GM23248 (cell line): ENCODE measurements at regions not wholly inside any gene's neighbourhood (a gene's known extent, or its start where the extent isn't known, plus 50 kb on each side); places are given as distances from the start of the nearest gene placed in this dataset.
"Not testable (repeated sequence)": the region's sequence is repeated elsewhere in the genome, so short reads cannot be mapped to it uniquely, and the experiment has no call there.

Experiments
- DNase-seq: peaks from one replicate; pipeline ENCODE4 v3.0.0-alpha.2; 2015
- H2AFZ ChIP-seq: fragments of 200-600 bp; sonication (generic); 2 replicates; pipeline ENCODE4 v1.6.1; 2016; ENCODE audit warnings: antibody characterized with exemption
- H3F3A ChIP-seq: fragments of 200-600 bp; sonication (generic); 2 replicates; pipeline ENCODE4 v1.6.1; 2016; ENCODE audit warnings: mild to moderate bottlenecking, antibody characterized with exemption, mixed run types; ENCODE audit not compliant: insufficient read depth
- H3K27ac ChIP-seq: fragments of 200-600 bp; sonication (generic); 2 replicates; pipeline ENCODE4 v1.5.1; 2016; ENCODE audit warnings: mild to moderate bottlenecking
- H3K27me3 ChIP-seq: fragments of 200-600 bp; sonication (generic); replicated peaks from 2 replicates; pipeline ENCODE4 v1.6.1; 2016; ENCODE audit warnings: mild to moderate bottlenecking; ENCODE audit not compliant: insufficient read depth
- H3K36me3 ChIP-seq: fragments of 200-600 bp; sonication (generic); 2 replicates; pipeline ENCODE4 v1.6.1; 2016; ENCODE audit warnings: low read depth, mild to moderate bottlenecking
- H3K4me1 ChIP-seq: fragments of 200-600 bp; sonication (generic); 2 replicates; pipeline ENCODE4 v1.6.1; 2016; ENCODE audit warnings: mild to moderate bottlenecking; ENCODE audit not compliant: insufficient read depth
- H3K4me2 ChIP-seq: fragments of 200-600 bp; sonication (generic); one replicate; pipeline ENCODE4 v1.6.1; 2016; ENCODE audit warnings: mild to moderate bottlenecking; ENCODE audit not compliant: unreplicated experiment
- H3K4me3 ChIP-seq: fragments of 200-600 bp; sonication (generic); 2 replicates; pipeline ENCODE4 v1.5.1; 2016; ENCODE audit warnings: mild to moderate bottlenecking
- H3K79me2 ChIP-seq: fragments of 200-600 bp; sonication (generic); 2 replicates; pipeline ENCODE4 v1.6.1; 2016; ENCODE audit warnings: mild to moderate bottlenecking; ENCODE audit not compliant: insufficient read depth
- H3K9ac ChIP-seq: fragments of 200-600 bp; sonication (generic); 2 replicates; pipeline ENCODE4 v1.6.1; 2016; ENCODE audit warnings: mild to moderate bottlenecking
- H3K9me2 ChIP-seq: fragments of 200-600 bp; sonication (generic); 2 replicates; pipeline ENCODE4 v1.6.1; 2016; ENCODE audit warnings: mixed run types, mild to moderate bottlenecking, moderate library complexity; ENCODE audit not compliant: insufficient read depth
- H3K9me3 ChIP-seq: fragments of 200-600 bp; sonication (generic); one replicate; pipeline ENCODE4 v1.6.1; 2017; ENCODE audit warnings: low read depth
- H4K20me1 ChIP-seq: fragments of 200-600 bp; sonication (generic); 2 replicates; pipeline ENCODE4 v1.6.0; 2016; ENCODE audit not compliant: insufficient read depth
- EZH2 ChIP-seq: fragments of 200-600 bp; sonication (generic); IDR thresholded peaks from 2 replicates; pipeline ENCODE4 v1.6.1; 2018; ENCODE audit warnings: antibody characterized with exemption, mild to moderate bottlenecking; ENCODE audit not compliant: insufficient read depth, poor library complexity, severe bottlenecking
- EZH2phosphoT487 ChIP-seq: fragments of 200-600 bp; sonication (generic); IDR thresholded peaks from 2 replicates; pipeline ENCODE4 v1.6.1; 2018; ENCODE audit warnings: antibody characterized with exemption, moderate library complexity, mild to moderate bottlenecking, low read depth; ENCODE audit not compliant: insufficient read depth
- whole genome bisulfite sequencing, 2 experiments: methylation state at CpG; one replicate each; pipeline ENCODE4 v1.1.6; 2015 to 2017; ENCODE audit warnings: low lambda C conversion rate in 2 of 2, low coverage in 1 of 2; ENCODE audit errors: missing lambda C conversion rate in 2 of 2; 5-methylcytosine and 5-hydroxymethylcytosine counted together
- in situ Hi-C: fragments of 300-500 bp; cut with MboI; formaldehyde crosslinking; loops from 2 replicates; pipeline ENCODE4 v1.15.0; 2020

DNA sequence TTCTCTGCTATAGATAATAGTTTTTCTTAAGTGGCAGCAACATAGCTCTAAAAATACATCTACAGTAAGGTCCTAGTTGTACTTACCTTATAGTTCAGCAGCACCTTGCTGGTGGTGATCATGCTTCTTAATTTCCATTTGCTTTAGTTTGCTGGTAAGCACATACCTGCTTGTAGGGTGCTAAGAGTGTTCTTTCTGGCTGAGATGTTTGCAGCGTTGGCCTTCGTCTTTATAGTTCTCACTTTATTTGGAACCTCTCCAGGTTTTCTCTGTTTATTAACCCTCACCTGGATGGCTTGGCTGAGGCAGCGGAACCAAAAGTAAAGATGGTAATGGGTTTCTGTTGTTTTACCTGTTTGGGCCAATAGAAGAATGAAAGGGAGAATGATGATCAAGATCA, 123.6 kb upstream of the EFEMP1 start:
- H3K9me3 ChIP-seq: no peaks in the 10 kb centered on the region
- H3F3A ChIP-seq: no peaks in the 10 kb centered on the region
- no peak overlapping the region for H3K9ac ChIP-seq
- no peaks in the 10 kb centered on the region for H3K79me2 ChIP-seq
- no peaks in the 10 kb centered on the region for H3K36me3 ChIP-seq
- no peaks in the 10 kb centered on the region for H4K20me1 ChIP-seq
- no peak overlapping the region for H3K27ac ChIP-seq
- TF ChIP-seq EZH2phosphoT487 (no peak), EZH2 (no peak)
- DNase-seq: no peak
- H3K4me1 ChIP-seq: no peaks in the 10 kb centered on the region
- peaks cover 14% of the 10 kb centered on the region; the same call in 1 of the 2 replicates for H3K27me3 ChIP-seq
- in situ Hi-C loops: no loop called here
- 27 to 34% methylated on average over 3 of the region's 3 CpGs for WGBS, 2 experiments
- no peaks in the 10 kb centered on the region for H3K9me2 ChIP-seq
- H3K4me2 ChIP-seq: no peak overlapping the region
- H2AFZ ChIP-seq: no peak overlapping the region
- no peak overlapping the region for H3K4me3 ChIP-seq

DNA sequence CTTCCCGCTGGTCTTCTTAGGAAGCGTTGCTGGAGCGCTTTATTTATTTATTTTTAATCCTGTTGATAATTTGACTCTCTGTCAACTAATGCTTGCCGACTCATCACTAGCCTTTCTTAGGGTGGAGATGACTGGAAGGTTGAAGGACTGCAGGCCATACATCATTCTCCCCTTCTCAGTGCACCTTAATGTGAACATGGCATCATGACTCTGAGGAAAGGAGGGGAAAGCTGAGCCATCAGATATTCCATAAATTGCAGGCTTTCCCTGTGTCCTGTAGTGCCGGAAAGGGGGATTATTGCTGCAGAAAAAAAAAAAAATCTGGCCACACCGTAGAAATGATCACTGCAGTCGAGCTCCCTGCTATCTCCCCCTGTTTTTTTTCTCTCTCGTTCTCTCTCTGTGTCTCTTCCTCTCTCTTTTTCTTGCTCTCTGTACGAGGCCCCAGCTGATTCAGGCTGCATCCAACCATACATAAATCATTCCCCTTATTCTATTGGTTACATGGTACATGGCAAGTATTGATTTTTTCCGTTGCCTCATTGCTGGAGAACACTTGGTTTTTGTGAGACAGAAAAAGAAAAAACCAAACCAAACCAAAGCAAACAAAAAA, 125.8 kb upstream of the EFEMP1 start:
- no peaks in the 10 kb centered on the region for H3K9me3 ChIP-seq
- H3K9me2 ChIP-seq: no peaks in the 10 kb centered on the region
- H3K4me1 ChIP-seq: no peaks in the 10 kb centered on the region
- no peak overlapping the region for H3K27ac ChIP-seq
- no peak for DNase-seq
- H3F3A ChIP-seq: no peaks in the 10 kb centered on the region
- H3K27me3 ChIP-seq: peaks cover 14% of the 10 kb centered on the region; the same call in 1 of the 2 replicates
- no peak overlapping the region for H3K4me3 ChIP-seq
- 41 to 44% methylated on average over 10 of the region's 10 CpGs for WGBS, 2 experiments
- no peak overlapping the region for H3K4me2 ChIP-seq
- in situ Hi-C loops: no loop called here
- no peaks in the 10 kb centered on the region for H3K79me2 ChIP-seq
- no peak overlapping the region for H3K9ac ChIP-seq
- H2AFZ ChIP-seq: no peak overlapping the region
- H4K20me1 ChIP-seq: no peaks in the 10 kb centered on the region
- TF ChIP-seq EZH2phosphoT487 (no peak), EZH2 (no peak)
- no peaks in the 10 kb centered on the region for H3K36me3 ChIP-seq

DNA sequence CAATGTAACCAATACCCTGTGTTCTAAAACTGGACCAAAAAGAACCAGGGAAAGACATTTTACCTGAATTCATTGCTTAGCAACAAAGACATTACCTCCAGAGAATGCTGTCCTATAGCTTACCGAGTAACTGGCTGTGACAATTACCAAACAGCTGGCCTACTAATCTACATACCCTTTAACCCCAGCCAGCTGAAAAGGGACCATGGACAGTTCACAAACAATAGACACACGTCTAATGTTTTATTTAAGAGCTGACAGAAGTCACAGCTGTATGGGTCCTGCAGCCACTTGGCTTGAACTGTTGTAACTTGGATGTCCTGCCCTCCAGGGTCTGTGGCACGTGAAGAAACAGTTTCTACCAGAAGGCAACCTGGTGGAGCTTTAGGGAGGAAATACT, 130.1 kb upstream of the EFEMP1 start:
- Histone ChIP-seq H3F3A (no peaks in the 10 kb centered on the region), H4K20me1 (no peaks in the 10 kb centered on the region), H3K4me3 (no peak overlapping the region), H3K9ac (no peak overlapping the region), H3K9me2 (no peaks in the 10 kb centered on the region), H3K27me3 (peaks cover 10% of the 10 kb centered on the region; the same call in 1 of the 2 replicates), H3K4me2 (no peak overlapping the region), H3K79me2 (no peaks in the 10 kb centered on the region), H3K27ac (no peak overlapping the region), H3K36me3 (no peaks in the 10 kb centered on the region), H3K4me1 (no peaks in the 10 kb centered on the region), H3K9me3 (no peaks in the 10 kb centered on the region), H2AFZ (no peak overlapping the region)
- TF ChIP-seq EZH2phosphoT487 (no peak), EZH2 (no peak)
- WGBS, 2 experiments: 20 to 22% methylated on average over 3 of the region's 3 CpGs
- no peak for DNase-seq
- in situ Hi-C loops: no loop called here

DNA sequence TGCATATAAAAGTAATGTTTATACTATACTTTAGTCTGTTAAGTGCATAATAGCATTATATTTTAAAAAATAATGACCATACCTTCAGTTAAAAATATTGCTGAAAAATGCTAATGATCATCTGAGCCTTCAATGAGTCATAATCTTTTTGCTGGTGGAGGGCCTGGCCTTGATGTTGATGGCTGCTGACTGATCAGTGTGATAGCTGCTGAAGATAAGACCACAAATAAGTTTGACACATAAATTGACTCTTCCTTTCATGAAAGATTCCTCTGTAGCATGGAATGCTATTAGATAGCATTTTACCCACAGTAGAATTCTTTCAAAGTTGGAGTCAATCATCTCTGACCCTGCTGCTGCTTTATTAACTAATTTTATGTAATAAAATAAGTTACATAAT, 128.4 kb upstream of the CCDC85A start:
- Histone ChIP-seq H2AFZ (no peak overlapping the region), H3K9me2 (no peaks in the 10 kb centered on the region), H3K9me3 (no peaks in the 10 kb centered on the region), H3K9ac (no peak overlapping the region), H3F3A (no peaks in the 10 kb centered on the region), H3K4me2 (no peak overlapping the region), H3K36me3 (no peaks in the 10 kb centered on the region), H3K4me1 (no peaks in the 10 kb centered on the region), H4K20me1 (no peaks in the 10 kb centered on the region), H3K27me3 (no peaks in the 10 kb centered on the region), H3K27ac (no peak overlapping the region), H3K4me3 (no peak overlapping the region), H3K79me2 (no peaks in the 10 kb centered on the region)
- in situ Hi-C loops: no loop called here
- TF ChIP-seq EZH2phosphoT487 (no peak), EZH2 (no peak)
- DNase-seq: no peak

DNA sequence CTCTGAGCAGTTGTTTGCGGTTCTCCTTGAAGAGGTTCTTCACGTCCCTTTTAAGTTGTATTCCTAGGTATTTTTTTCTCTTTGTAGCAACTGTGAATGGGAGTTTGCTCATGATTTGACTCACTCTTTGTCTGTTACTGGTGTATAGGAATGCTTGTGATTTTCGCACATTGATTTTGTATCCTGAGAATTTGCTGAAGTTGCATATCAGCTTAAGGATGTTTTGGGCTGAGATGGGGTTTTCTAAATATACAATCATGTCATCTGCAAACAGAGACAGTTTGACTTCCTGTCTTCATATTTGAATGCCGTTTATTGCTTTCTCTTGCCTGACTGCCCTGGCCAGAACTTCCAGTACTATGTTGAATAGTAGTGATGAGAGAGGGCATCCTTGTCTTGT, 122.5 kb upstream of the CCDC85A start:
- H4K20me1 ChIP-seq, H3K9me3 ChIP-seq, H3K27me3 ChIP-seq, in situ Hi-C loops, H3K36me3 ChIP-seq, H3F3A ChIP-seq, H3K27ac ChIP-seq, H2AFZ ChIP-seq, H3K4me2 ChIP-seq, H3K9me2 ChIP-seq, H3K79me2 ChIP-seq, H3K9ac ChIP-seq, H3K4me1 ChIP-seq, DNase-seq, H3K4me3 ChIP-seq: not testable (repeated sequence)
- WGBS, 2 experiments: 59 to 65% methylated on average over 4 of the region's 4 CpGs
